GM18870 (cell line): ENCODE measurements at regions not wholly inside any gene's neighbourhood (a gene's known extent, or its start where the extent isn't known, plus 50 kb on each side); places are given as distances from the start of the nearest gene placed in this dataset.

ENCODE experiments used
- ATAC-seq: cut with Tn5 transposase; IDR thresholded peaks from one replicate; pipeline ENCODE4 v1.9.1; 2021; ENCODE audit warnings: moderate library complexity; ENCODE audit not compliant: unreplicated experiment

- ATAC-seq = no peak
These were observed 216.9 kb downstream of the C9orf50 start for GRCh38 chr9:129403779-129404620.

- no peak for ATAC-seq
These were observed 217.7 kb downstream of the C9orf50 start for GRCh38 chr9:129402931-129403778.

- no peak for ATAC-seq
These were observed 218.5 kb downstream of the C9orf50 start for GRCh38 chr9:129402371-129402739.

GRCh38 chr9:129401623-129402370 is 219.1 kb downstream of the C9orf50 start:
- no peak for ATAC-seq

- no peak for ATAC-seq
These were observed 219.8 kb downstream of the C9orf50 start for GRCh38 chr9:129400971-129401622.

- ATAC-seq = no peak
These were observed 220.6 kb downstream of the C9orf50 start for GRCh38 chr9:129400001-129400970.

- ATAC-seq = no peak
These were observed 221.3 kb downstream of the C9orf50 start for GRCh38 chr9:129399634-129399990.

GRCh38 chr9:129398961-129399633 is 221.0 kb upstream of the IER5L start:
- no peak for ATAC-seq

GRCh38 chr9:129398101-129398960 is 220.3 kb upstream of the IER5L start:
- no peak for ATAC-seq

GRCh38 chr9:129397335-129397734 is 219.3 kb upstream of the IER5L start:
- ATAC-seq = no peak

GRCh38 chr9:129396365-129396708 is 218.3 kb upstream of the IER5L start:
- no peak for ATAC-seq

- no peak for ATAC-seq
These were observed 217.7 kb upstream of the IER5L start for GRCh38 chr9:129395633-129396364.

GRCh38 chr9:129394886-129395279 is 216.8 kb upstream of the IER5L start:
- ATAC-seq = no peak

GRCh38 chr9:129394061-129394885 is 216.2 kb upstream of the IER5L start:
- ATAC-seq = no peak

- ATAC-seq = no peak
These were observed 215.0 kb upstream of the IER5L start for GRCh38 chr9:129393064-129393463.

- no peak for ATAC-seq
These were observed 214.1 kb upstream of the IER5L start for GRCh38 chr9:129392093-129392541.

GRCh38 chr9:129391221-129391661 is 213.2 kb upstream of the IER5L start:
- no peak for ATAC-seq
